Right renal pelvis (tissue), 4 donors: ENCODE measurements at regions not wholly inside any gene's neighbourhood (a gene's known extent, or its start where the extent isn't known, plus 50 kb on each side); places are given as distances from the start of the nearest gene placed in this dataset.
"Not testable (repeated sequence)": the region's sequence is repeated elsewhere in the genome, so short reads cannot be mapped to it uniquely, and the experiment has no call there.

ENCODE experiments used
- DNase-seq, 4 donors: peaks; one replicate each; pipeline ENCODE4 v3.0.0-alpha.2; 2013; ENCODE audit warnings: low read depth in 4 of 4, low spot score in 3 of 4, missing footprints in 1 of 4

- no peak for DNase-seq
These were observed 51.0 kb upstream of the SORCS2 start for GRCh38 chr4:7141151-7141834.

GRCh38 chr4:7140692-7141069 is 51.7 kb upstream of the SORCS2 start:
- no peak for DNase-seq

DNA sequence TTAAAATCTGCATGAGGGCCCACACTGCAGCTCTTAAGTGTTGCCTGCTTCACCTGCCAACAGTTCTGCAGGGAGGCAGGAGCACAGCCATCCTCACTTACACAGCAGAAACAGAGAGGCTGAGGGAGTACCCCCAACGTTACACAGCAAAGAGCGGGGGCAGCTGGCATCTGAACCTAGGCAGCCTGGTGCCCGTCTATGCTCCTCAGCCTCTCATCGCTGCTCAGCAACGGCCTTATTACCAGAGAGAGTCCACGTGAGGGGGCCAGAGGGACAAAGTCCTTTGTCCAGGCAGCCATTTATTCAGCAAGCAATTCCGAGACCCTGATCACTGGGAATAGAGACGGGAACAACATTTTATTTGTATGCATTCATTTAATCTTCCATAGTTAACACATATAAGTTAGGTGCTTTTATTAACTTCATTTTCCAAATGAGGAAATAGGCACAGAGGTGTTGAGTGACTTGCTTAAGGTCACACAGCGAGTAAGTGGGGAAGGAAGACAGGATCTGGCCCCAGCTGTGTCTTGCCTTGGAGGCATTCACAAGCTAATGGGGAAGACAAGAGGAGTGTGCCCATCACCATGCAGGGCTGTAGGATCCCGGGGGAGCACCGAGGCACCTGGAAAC is 52.2 kb upstream of the SORCS2 start:
- DNase-seq: no peak

GRCh38 chr4:7139167-7139982 is 53.0 kb upstream of the SORCS2 start:
- no peak for DNase-seq

GRCh38 chr4:7138223-7139166 is 53.8 kb upstream of the SORCS2 start:
- DNase-seq: no peak

DNA sequence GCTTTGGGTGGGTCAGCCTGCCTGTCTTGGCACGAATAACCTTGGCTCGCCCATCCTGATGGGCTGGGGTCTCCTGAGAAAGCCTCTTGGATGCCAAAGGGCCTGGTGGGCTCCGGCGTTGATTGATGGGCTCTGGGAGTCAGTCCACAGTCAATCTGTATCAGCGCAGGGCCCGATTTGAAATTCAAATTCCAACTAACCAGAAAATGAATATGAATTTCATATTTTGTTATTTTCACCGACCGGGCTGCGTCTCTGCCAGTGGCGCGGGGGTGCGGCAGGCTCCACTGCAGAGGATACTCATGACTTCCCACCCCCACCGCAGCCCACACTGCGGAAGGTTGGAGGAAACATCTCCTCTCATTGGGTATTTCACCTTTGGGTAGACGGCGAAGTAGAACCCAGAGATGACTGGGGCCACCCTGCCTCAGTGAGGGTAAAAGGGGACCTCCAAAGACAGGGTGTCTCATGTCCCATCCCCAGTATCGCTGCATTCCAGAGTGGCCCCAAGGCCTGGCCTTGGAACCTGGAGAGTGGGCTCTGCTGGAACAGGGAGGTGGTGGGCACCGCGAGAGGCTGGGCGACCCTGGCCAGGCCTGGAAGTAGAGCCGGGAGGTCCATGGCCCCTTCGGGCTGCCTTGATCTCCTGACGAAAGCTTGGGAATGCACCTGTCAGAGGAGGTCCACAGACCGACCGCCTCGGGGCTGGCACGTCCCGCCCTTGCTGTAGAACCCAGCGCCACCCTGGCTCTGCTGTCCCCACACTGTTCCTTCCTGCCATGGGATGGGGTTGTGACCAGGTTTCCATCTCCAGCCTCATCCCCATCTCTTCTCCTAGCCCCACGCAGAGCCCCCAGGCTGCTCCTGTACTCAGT is 54.8 kb upstream of the SORCS2 start:
- no peak for DNase-seq

DNA sequence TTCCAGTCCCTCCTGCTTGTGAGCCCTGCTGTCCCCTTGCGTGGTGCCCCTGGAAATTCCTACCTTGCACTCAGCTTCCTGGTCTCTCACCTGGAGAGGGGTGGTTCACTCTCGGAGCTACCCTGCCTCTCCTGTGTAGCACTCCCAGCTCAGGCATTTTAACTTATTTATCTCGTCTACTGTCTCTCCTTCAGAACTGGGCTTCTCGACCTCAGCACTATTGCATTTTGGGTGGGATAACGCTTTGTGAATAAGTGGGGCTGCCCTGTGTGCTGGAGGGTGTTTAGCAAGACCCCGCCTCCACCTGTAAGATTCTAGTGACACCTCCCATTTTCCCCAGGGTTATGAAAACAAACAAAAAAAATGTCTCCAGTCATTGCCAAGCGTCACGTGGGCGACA is 56.0 kb upstream of the SORCS2 start:
- no peak for DNase-seq

DNA sequence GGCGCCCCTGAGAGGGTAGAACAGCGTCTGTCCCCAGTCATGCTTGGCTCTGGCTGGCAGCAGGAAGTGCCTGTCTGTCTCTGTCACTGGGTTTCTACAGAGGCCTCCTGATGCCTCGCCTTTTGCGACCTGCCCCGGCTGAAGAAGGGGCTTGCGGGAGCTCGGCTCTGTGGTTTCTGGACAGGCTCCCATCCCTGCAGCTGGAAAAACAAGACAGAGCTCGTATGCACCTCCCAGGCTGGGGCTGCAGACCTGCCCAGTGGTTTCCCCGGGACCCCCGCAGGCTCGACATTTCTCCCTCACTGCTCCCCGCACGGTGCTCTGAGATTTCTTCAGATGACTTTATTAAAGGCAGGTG is 57.0 kb upstream of the SORCS2 start:
- DNase-seq: no peak

DNA sequence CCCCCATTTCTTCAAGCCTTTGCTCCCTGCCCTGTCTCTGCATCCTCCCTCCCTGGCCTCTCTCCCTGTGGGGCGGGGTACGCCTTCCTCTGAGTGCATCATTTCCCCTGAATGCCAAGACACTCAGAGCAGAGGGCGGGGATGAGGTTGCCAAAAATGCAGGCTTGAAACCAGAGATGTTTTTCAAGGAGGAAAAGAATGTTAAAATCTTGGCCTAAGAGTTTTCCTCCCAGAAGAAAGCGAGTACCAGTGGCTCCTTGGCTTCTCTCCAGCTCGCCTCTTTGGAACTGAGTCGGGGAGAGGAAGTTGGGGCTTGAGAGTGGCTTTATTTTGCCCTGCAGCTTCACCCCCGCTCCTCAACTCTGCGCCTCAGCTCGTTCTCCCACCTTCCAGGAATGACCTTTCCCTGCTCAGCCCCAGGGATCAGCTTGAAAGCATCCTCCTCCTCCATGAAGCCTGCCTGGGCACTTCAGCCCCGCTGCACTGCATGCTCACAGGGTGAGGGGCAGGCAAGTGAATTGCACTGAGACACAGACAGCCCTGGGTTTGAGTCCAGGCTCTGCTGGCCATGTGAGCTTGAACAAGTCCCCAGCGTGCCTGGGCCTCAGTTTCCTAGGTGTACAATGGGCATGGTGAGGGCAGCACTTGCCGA is 57.5 kb upstream of the SORCS2 start:
- DNase-seq: no peak

- DNase-seq: not testable (repeated sequence)
These were observed 58.3 kb upstream of the SORCS2 start for GRCh38 chr4:7133818-7134650.

DNA sequence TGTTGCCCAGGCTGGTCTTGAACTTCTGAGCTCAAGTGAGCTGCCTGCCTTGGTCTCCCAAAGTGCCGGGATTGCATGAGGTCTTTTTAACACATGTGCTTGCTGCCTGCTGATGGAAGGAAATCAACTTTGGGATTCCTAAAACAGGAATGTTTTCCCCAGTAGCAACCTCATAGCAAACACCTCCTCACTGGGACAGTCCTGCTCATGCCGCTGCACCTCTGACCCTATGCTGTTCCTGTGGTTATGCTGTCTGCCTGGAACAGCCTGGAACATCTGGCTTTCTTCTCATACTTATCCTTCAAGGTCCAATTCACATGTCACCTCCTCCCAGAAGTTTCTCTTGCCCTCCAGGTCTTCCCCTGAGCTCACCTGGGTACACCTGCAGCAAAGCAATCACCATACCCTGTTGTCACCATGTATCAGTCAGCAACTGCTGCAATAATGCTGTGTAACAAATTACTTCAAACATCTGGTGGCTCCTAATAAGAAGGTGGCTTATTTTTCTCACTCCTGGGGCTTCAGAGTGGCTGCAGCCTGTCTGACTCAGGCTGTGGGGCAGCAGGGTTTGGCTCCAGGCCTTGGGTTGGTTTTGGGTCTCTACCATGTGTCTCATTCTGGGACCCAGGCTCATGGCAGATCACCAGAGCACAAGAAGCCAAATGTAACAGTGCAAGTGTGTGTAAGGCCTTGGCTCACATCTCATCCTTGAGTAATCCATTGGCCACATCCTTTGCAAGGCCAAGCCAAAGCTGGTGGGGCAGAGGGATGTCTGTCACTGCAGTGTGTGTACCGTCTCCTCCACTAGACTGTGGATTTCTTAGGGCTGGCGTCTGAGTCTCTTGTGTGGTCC is 59.4 kb upstream of the SORCS2 start:
- no peak for DNase-seq

DNA sequence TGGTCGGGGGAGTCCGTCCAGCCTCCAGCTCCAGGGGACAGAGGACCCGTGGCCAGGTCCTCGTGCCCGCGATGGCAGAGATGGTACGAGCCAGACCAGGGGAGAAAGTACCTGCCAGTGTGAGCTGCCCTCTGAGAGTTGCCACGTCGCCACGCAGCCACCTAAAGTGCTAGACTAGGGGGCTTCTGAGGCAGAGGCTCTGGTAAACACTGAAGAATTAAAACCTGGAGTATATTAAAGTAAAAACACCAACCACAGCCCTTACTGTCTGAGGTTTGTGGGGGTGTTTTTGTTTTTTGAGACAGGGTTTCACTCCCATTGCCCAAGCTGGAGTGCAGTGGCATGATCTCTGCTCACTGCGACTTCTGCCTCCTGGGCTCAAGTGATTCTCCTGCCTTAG is 60.1 kb upstream of the SORCS2 start:
- no peak for DNase-seq

DNA sequence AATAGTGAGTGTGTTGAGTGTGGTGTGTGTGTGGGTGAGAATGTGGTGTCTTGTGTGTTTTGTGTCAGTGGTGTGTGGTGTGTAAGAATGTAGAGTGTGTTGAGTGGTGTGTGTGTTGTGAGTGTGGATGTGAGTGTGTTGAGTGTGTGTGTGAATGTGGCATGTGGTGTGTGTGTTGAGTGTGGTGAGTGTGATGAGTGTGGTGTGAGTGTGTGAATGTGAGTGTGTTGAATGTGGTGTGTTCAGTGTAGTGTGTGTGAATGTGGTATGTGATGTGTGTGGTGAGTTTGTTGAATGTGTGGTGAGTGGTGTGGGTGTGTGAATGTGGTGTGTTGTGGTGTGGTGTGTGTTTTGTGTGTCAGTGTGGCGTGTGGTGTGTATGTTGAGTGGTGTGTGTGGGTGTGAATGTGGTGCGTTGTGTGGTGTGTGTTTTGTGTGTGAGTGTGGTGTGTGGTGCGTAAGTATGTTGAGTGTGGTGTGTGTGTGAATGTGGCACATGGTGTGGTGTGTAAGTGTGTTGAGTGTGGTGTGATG is 60.8 kb upstream of the SORCS2 start:
- DNase-seq: no peak

GRCh38 chr4:7130621-7131211 is 61.6 kb upstream of the SORCS2 start:
- DNase-seq: no peak

- no peak for DNase-seq
These were observed 62.2 kb upstream of the GRPEL1 start for GRCh38 chr4:7129871-7130620.

- DNase-seq: no peak
These were observed 60.8 kb upstream of the GRPEL1 start for GRCh38 chr4:7128644-7129043.
